CD4-positive, alpha-beta memory T cell (primary cell): ENCODE measurements at regions not wholly inside any gene's neighbourhood (a gene's known extent, or its start where the extent isn't known, plus 50 kb on each side); places are given as distances from the start of the nearest gene placed in this dataset.

ENCODE experiments used
- CTCF ChIA-PET: fragments of 350-600 bp; sonication (Branson Sonifier 250); formaldehyde crosslinking; loops from one replicate; lab custom pipeline; 2021; ENCODE audit warnings: inconsistent platforms; ENCODE audit not compliant: partially characterized antibody; lab: Charles Lee
- POLR2A ChIA-PET: fragments of 350-600 bp; sonication (Branson Sonifier 250); formaldehyde crosslinking; loops from one replicate; lab custom pipeline; 2021; ENCODE audit not compliant: partially characterized antibody; lab: Charles Lee
- DNase-seq, 5 donors: peaks; one replicate each; pipeline versions ENCODE4 v3.0.0 to v3.0.0-alpha.2; 2020 to 2022; ENCODE audit warnings: mixed read lengths in 1 of 5
- H3K27ac ChIP-seq: one replicate; pipeline ENCODE4 v1.7.0; 2013; ENCODE audit warnings: low read depth, low read length
- H3K27me3 ChIP-seq: 2 replicates; pipeline ENCODE4 v1.7.0; 2013; ENCODE audit warnings: mild to moderate bottlenecking, low read length, moderate library complexity; ENCODE audit not compliant: insufficient read depth
- H3K36me3 ChIP-seq: 2 replicates; pipeline ENCODE4 v1.7.0; 2013; ENCODE audit warnings: mild to moderate bottlenecking, low read length, moderate library complexity; ENCODE audit not compliant: insufficient read depth
- H3K4me1 ChIP-seq: 2 replicates; pipeline ENCODE4 v1.7.0; 2013; ENCODE audit warnings: mild to moderate bottlenecking, low read length, moderate library complexity; ENCODE audit not compliant: insufficient read depth
- H3K4me3 ChIP-seq, 2 donors: one replicate each; pipeline ENCODE4 v1.7.0; 2013; ENCODE audit warnings: low read length in 2 of 2, mild to moderate bottlenecking in 1 of 2
- H3K9me3 ChIP-seq, 2 donors: one replicate each; pipeline ENCODE4 v1.7.0; 2013; ENCODE audit warnings: low read length in 2 of 2, control low read depth in 1 of 2; ENCODE audit not compliant: control insufficient read depth in 1 of 2
- H3K27ac Mint-ChIP-seq, 7 donors: one replicate each; pipeline ENCODE4 v1.8.0; 2020 to 2021; ENCODE audit warnings: mixed read lengths in 7 of 7, mild to moderate bottlenecking in 6 of 7, inconsistent platforms in 3 of 7, moderate library complexity in 3 of 7
- H3K27me3 Mint-ChIP-seq, 2 donors: one replicate each; pipeline ENCODE4 v1.8.0; 2020 to 2021; ENCODE audit warnings: mixed read lengths in 2 of 2
- H3K36me3 Mint-ChIP-seq, 2 donors: one replicate each; pipeline ENCODE4 v1.8.0; 2020 to 2021; ENCODE audit warnings: mixed read lengths in 2 of 2, inconsistent platforms in 1 of 2, mild to moderate bottlenecking in 1 of 2
- H3K4me1 Mint-ChIP-seq, 4 donors: one replicate each; pipeline ENCODE4 v1.8.0; 2020 to 2021; ENCODE audit warnings: mixed read lengths in 4 of 4, mild to moderate bottlenecking in 1 of 4
- H3K4me3 Mint-ChIP-seq, 8 donors: one replicate each; pipeline ENCODE4 v1.8.0; 2020 to 2021; ENCODE audit warnings: mixed read lengths in 8 of 8, mild to moderate bottlenecking in 7 of 8, moderate library complexity in 6 of 8, inconsistent platforms in 3 of 8
- H3K9me3 Mint-ChIP-seq, 8 donors: one replicate each; pipeline ENCODE4 v1.8.0; 2020 to 2021; ENCODE audit warnings: mixed read lengths in 8 of 8, mild to moderate bottlenecking in 5 of 8, inconsistent platforms in 3 of 8, moderate library complexity in 1 of 8
- intact Hi-C: fragments of 100-400 bp; cut with micrococcal nuclease; formaldehyde crosslinking; loops from one replicate; pipeline ENCODE4 v1.15.1; 2023

GRCh38 chr2:144950899-144951560, 431.1 kb upstream of the ZEB2 start:
- peak overlapping the region in 1 of 7 donors; percentile 35 for H3K27ac Mint-ChIP-seq
- Histone ChIP-seq H3K4me1 (no peaks in the 10 kb centered on the region), H3K36me3 (no peaks in the 10 kb centered on the region), H3K9me3 (no peaks in the 10 kb centered on the region), H3K27ac (no peak overlapping the region), H3K27me3 (no peaks in the 10 kb centered on the region), H3K4me3 (no peak overlapping the region)
- ChIA-PET CTCF (no interaction called here), POLR2A (no interaction called here)
- peaks cover 0 to 1% of the 10 kb centered on the region in 2 donors for H3K27me3 Mint-ChIP-seq
- H3K4me3 Mint-ChIP-seq = no peak overlapping the region
- peaks cover 0 to 7% (median 0%) of the 10 kb centered on the region in 8 donors for H3K9me3 Mint-ChIP-seq
- intact Hi-C loops = no loop called here
- H3K36me3 Mint-ChIP-seq = no peaks in the 10 kb centered on the region
- H3K4me1 Mint-ChIP-seq = no peaks in the 10 kb centered on the region
- no peak for DNase-seq

- Histone ChIP-seq H3K27ac (no peak overlapping the region), H3K36me3 (no peaks in the 10 kb centered on the region), H3K27me3 (no peaks in the 10 kb centered on the region), H3K9me3 (no peaks in the 10 kb centered on the region), H3K4me1 (no peaks in the 10 kb centered on the region), H3K4me3 (no peak overlapping the region)
- no peak overlapping the region for H3K4me3 Mint-ChIP-seq
- peaks cover 0 to 10% (median 0%) of the 10 kb centered on the region in 8 donors for H3K9me3 Mint-ChIP-seq
- H3K27me3 Mint-ChIP-seq = peaks cover 0 to 1% of the 10 kb centered on the region in 2 donors
- ChIA-PET POLR2A (no interaction called here), CTCF (no interaction called here)
- intact Hi-C loops = no loop called here
- DNase-seq = no peak
- H3K36me3 Mint-ChIP-seq = no peaks in the 10 kb centered on the region
- H3K4me1 Mint-ChIP-seq = no peaks in the 10 kb centered on the region
- no peak overlapping the region for H3K27ac Mint-ChIP-seq
Measured at GRCh38 chr2:144948205-144948855, 428.4 kb upstream of the ZEB2 start.

GRCh38 chr2:144947709-144948037, 427.8 kb upstream of the ZEB2 start:
- Mint-ChIP-seq H3K9me3 (peaks cover 0 to 10% (median 0%) of the 10 kb centered on the region in 8 donors), H3K27ac (no peak overlapping the region), H3K27me3 (peaks cover 0 to 1% of the 10 kb centered on the region in 2 donors), H3K36me3 (no peaks in the 10 kb centered on the region), H3K4me3 (no peak overlapping the region), H3K4me1 (no peaks in the 10 kb centered on the region)
- Histone ChIP-seq H3K9me3 (no peaks in the 10 kb centered on the region), H3K4me1 (no peaks in the 10 kb centered on the region), H3K27me3 (no peaks in the 10 kb centered on the region), H3K27ac (no peak overlapping the region), H3K4me3 (no peak overlapping the region), H3K36me3 (no peaks in the 10 kb centered on the region)
- intact Hi-C loops = no loop called here
- ChIA-PET POLR2A (no interaction called here), CTCF (no interaction called here)
- DNase-seq = no peak

GRCh38 chr2:144946263-144946662, 426.3 kb upstream of the ZEB2 start:
- no peak overlapping the region for H3K4me3 ChIP-seq
- CTCF ChIA-PET = no interaction called here
- POLR2A ChIA-PET = no interaction called here

GRCh38 chr2:144944546-144945220, 424.8 kb upstream of the ZEB2 start:
- H3K4me3 Mint-ChIP-seq = no peak overlapping the region
- POLR2A ChIA-PET = no interaction called here
- H3K36me3 ChIP-seq = no peaks in the 10 kb centered on the region
- H3K9me3 Mint-ChIP-seq = peaks cover 0 to 8% (median 0%) of the 10 kb centered on the region in 8 donors
- CTCF ChIA-PET = no interaction called here
- H3K27ac Mint-ChIP-seq = no peak overlapping the region
- no peak for DNase-seq
- H3K9me3 ChIP-seq = no peaks in the 10 kb centered on the region
- intact Hi-C loops = no loop called here
- H3K27ac ChIP-seq = no peak overlapping the region
- H3K4me1 ChIP-seq = no peaks in the 10 kb centered on the region
- peaks cover 0 to 1% of the 10 kb centered on the region in 2 donors for H3K27me3 Mint-ChIP-seq
- no peaks in the 10 kb centered on the region for H3K36me3 Mint-ChIP-seq
- H3K4me3 ChIP-seq = no peak overlapping the region
- H3K27me3 ChIP-seq = no peaks in the 10 kb centered on the region
- no peaks in the 10 kb centered on the region for H3K4me1 Mint-ChIP-seq

More at GRCh38 chr2:144946263-144946662, 426.3 kb upstream of the ZEB2 start:
- H3K36me3 ChIP-seq = no peaks in the 10 kb centered on the region
- Mint-ChIP-seq H3K4me3 (no peak overlapping the region), H3K36me3 (no peaks in the 10 kb centered on the region), H3K9me3 (peaks cover 0 to 10% (median 0%) of the 10 kb centered on the region in 8 donors), H3K4me1 (no peaks in the 10 kb centered on the region), H3K27ac (no peak overlapping the region), H3K27me3 (peaks cover 0 to 1% of the 10 kb centered on the region in 2 donors)
- no peaks in the 10 kb centered on the region for H3K9me3 ChIP-seq
- H3K27me3 ChIP-seq = no peaks in the 10 kb centered on the region
- no peaks in the 10 kb centered on the region for H3K4me1 ChIP-seq
- H3K27ac ChIP-seq = no peak overlapping the region
- no peak for DNase-seq
- intact Hi-C loops = no loop called here

GRCh38 chr2:144943986-144944385, 424.1 kb upstream of the ZEB2 start:
- POLR2A ChIA-PET = no interaction called here
- H3K4me1 Mint-ChIP-seq = no peaks in the 10 kb centered on the region
- intact Hi-C loops = no loop called here
- H3K9me3 Mint-ChIP-seq = peaks cover 0 to 8% (median 0%) of the 10 kb centered on the region in 8 donors
- H3K36me3 Mint-ChIP-seq = no peaks in the 10 kb centered on the region
- no peak overlapping the region for H3K4me3 Mint-ChIP-seq
- CTCF ChIA-PET = no interaction called here
- Histone ChIP-seq H3K4me1 (no peaks in the 10 kb centered on the region), H3K27ac (no peak overlapping the region), H3K4me3 (no peak overlapping the region), H3K36me3 (no peaks in the 10 kb centered on the region), H3K27me3 (no peaks in the 10 kb centered on the region), H3K9me3 (no peaks in the 10 kb centered on the region)
- no peak overlapping the region for H3K27ac Mint-ChIP-seq
- DNase-seq = no peak
- peaks cover 0 to 1% of the 10 kb centered on the region in 2 donors for H3K27me3 Mint-ChIP-seq

GRCh38 chr2:144943293-144943941, 423.5 kb upstream of the ZEB2 start:
- H3K4me1 ChIP-seq = no peaks in the 10 kb centered on the region
- no peaks in the 10 kb centered on the region for H3K27me3 ChIP-seq
- Mint-ChIP-seq H3K27ac (no peak overlapping the region), H3K9me3 (peaks cover 0 to 8% (median 0%) of the 10 kb centered on the region in 8 donors), H3K4me3 (no peak overlapping the region), H3K27me3 (peaks cover 0 to 1% of the 10 kb centered on the region in 2 donors), H3K4me1 (no peaks in the 10 kb centered on the region), H3K36me3 (no peaks in the 10 kb centered on the region)
- intact Hi-C loops = no loop called here
- no peak for DNase-seq
- H3K36me3 ChIP-seq = no peaks in the 10 kb centered on the region
- no peak overlapping the region for H3K27ac ChIP-seq
- no peak overlapping the region for H3K4me3 ChIP-seq
- H3K9me3 ChIP-seq = no peaks in the 10 kb centered on the region
- POLR2A ChIA-PET = no interaction called here
- CTCF ChIA-PET = no interaction called here
